GM20000 (cell line): ENCODE measurements at regions not wholly inside any gene's neighbourhood (a gene's known extent, or its start where the extent isn't known, plus 50 kb on each side); places are given as distances from the start of the nearest gene placed in this dataset.
"Not testable (repeated sequence)": the region's sequence is repeated elsewhere in the genome, so short reads cannot be mapped to it uniquely, and the experiment has no call there.

ENCODE experiments used
- DNase-seq: peaks from one replicate; pipeline ENCODE4 v3.0.0; 2012; ENCODE audit warnings: low spot score
- TF ChIP-seq, protein P1 (sequence below): IDR thresholded peaks from 2 replicates; pipeline ENCODE4 v1.5.1; 2012; ENCODE audit warnings: mild to moderate bottlenecking, control low read depth; ENCODE audit errors: extremely low read depth, missing control alignments

DNA sequence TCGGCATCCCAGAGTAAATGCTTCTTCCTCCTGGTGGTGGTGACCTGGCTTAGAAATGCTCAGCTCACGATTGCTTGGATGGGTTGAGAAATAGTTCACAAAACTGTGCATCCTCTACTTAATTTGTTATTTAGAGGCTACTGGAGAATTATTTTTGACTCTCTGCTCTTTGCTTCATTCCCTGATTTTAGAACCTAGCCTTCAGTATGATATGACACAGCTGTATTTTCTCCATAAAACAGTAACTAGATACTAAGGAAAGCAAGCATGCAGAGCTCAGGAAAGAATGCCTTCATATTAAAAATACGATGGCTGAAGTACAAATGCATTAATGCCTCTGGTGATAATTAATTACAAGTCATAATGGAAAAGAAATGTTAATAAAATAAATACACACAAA is 602.0 kb upstream of the COBL start:
- no peak for DNase-seq

DNA sequence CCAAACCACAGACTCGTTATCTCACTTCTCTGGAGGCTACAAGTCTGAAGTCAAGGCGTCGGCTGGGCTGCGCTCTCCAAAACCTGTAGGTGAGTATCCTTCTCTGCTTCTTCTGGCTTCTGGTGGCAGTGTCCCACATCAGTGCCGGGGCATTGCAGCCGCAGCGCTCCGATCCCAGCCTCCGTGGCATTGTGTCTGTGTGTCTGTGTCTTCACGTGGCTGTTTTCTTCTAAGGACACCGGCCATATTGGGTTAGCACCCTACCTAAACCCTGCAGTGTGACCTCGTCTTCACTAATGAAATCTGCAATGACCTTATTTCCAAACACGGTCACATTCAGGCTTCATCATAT is 584.9 kb upstream of the COBL start:
- DNase-seq = no peak

More for the DNA sequence above, 602.0 kb upstream of the COBL start:
- TF ChIP-seq, protein P1, sequence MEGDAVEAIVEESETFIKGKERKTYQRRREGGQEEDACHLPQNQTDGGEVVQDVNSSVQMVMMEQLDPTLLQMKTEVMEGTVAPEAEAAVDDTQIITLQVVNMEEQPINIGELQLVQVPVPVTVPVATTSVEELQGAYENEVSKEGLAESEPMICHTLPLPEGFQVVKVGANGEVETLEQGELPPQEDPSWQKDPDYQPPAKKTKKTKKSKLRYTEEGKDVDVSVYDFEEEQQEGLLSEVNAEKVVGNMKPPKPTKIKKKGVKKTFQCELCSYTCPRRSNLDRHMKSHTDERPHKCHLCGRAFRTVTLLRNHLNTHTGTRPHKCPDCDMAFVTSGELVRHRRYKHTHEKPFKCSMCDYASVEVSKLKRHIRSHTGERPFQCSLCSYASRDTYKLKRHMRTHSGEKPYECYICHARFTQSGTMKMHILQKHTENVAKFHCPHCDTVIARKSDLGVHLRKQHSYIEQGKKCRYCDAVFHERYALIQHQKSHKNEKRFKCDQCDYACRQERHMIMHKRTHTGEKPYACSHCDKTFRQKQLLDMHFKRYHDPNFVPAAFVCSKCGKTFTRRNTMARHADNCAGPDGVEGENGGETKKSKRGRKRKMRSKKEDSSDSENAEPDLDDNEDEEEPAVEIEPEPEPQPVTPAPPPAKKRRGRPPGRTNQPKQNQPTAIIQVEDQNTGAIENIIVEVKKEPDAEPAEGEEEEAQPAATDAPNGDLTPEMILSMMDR = no peak

DNA sequence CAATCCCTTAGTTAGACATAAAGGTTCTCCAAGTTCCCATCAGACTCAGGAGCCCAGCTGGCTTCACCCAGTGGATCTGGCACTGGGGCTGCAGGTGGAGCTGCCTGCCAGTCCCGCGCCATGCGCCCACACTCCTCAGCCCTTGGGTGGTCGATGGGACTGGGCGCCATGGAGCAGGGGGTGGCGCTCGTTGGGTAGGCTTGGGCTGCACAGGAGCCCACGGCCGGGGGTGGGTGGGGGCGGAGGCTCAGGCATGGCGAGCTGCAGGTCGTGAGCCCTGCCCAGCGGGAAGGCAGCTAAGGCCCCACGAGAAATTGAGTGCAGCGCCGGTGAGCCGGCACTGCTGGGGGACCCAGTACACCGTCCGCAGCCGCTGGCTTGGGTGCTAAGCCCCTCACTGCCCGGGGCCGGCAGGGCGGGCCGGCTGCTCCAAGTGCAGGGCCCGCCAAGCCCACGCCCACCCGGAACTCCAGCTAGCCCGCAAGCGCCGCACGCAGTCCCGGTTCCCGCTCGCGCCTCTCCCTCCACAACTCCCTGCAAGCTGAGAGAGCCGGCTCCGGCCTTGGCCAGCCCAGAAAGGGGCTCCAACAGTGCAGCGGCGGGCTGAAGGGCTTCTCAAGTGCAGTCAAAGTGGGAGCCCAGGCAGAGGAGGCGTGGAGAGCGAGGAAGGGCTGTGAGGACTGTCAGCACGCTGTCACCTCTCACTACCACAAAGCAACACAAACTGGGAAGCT is 584.3 kb upstream of the COBL start:
- not testable (repeated sequence) for DNase-seq

More for the DNA sequence above, 584.9 kb upstream of the COBL start:
- TF ChIP-seq, protein P1 = no peak

DNA sequence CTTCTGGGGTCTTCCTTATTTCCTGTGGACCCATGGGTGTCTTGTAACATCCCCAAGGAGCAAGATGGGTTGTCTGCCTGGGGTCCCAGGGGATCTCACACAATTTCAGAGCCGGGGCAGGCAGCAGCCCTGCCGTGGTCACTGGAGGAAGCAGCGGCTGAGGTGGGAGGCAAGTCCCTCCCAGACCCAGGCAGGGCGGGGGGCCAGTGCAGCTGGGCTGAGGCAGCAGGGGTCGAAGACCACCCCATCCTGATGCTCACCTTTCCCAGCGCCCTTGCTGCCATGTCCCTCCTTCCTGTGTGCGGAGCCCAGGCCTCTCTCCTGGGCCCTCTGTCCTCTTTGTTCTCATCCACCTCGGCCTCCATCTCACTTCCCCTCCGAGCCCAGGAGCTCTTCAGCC is 583.0 kb upstream of the COBL start:
- TF ChIP-seq, protein P1 = no peak
- DNase-seq = no peak

DNA sequence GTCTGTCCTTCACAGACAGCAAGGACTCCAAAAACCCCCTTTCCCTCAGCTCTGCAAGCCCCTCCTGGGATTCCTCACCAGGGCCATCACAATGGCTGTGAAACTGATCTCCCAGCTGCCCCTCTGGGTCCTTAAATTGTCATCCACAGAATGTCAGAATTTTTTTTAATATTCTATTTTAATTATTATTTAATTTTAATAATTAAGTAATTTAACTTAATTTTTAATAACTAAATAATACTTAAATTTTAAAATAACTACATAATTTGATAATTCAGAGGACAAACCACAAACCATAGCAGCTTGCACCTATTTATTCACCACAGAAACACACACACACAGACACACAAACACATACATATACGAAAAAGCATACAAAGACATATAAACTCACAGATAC is 565.8 kb upstream of the COBL start:
- TF ChIP-seq, protein P1 = no peak
- DNase-seq = no peak

DNA sequence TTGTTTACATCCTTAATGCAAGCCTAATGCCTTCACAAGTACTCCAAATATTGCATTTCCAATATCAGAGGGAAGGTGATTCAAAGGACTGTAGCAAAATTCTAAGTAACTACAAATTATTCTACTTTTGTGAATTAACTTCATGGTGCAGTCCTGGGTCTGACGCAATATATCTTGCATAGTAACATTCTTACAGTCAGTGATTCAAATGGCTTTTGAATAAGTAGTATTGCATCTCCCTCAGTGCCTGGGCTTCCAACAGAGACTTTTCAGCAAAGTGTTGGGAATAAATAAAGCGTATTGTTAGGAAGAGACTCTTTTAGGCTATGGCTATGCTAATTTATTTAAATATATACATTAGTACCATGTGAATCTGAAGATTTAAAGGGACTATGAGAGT is 564.7 kb upstream of the COBL start:
- TF ChIP-seq, protein P1 = no peak
- DNase-seq = no peak

DNA sequence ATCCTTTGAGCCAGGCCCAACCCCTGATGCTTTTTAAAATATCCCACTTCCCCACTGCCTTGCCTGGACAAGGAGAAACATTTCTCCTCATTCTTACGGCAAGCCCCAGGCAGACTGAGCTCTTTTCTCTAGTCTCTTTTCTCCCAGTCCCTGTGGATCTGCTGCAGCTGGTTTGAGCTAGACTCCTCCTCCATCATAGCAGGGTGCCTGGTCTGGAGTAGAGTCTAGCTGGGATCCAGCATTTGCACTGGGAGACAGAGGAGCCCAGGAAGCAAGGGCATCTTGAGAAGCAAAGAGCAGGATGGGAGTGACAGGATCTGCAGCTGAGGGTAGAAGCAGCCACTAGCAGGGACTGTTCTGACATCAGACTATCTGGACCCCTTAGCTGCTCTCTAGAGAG is 562.3 kb upstream of the COBL start:
- TF ChIP-seq, protein P1 = no peak
- DNase-seq = no peak

DNA sequence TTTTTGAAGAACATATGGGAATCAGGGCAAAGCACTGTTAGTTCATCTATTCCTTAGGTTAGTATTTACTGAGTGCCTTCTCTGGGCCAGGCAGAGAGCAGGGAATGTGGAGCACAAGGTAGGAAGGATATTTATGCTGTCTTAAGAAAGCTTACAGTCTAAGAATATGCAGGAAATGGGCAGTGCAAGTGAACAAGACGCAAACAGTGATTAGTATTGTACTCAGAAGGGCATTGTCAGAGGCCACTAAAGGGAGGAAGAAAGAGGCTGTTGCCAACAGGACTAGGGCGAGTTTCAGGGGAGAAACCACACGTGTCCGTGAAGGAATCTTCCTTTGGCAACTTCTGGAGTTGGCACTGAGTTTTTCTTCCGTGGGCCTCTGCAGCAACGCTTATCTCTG is 552.8 kb upstream of the COBL start:
- TF ChIP-seq, protein P1 = no peak
- DNase-seq = no peak
